Mesothelial cell of epicardium (in vitro differentiated cells): ENCODE measurements at regions not wholly inside any gene's neighbourhood (a gene's known extent, or its start where the extent isn't known, plus 50 kb on each side); places are given as distances from the start of the nearest gene placed in this dataset.

Experiments
- DNase-seq, 2 experiments: peaks; one replicate each; pipeline ENCODE4 v3.0.0; 2021; ENCODE audit warnings: low spot score in 2 of 2; ENCODE audit not compliant: unreplicated experiment in 2 of 2
- H3K27ac Mint-ChIP-seq: 2 replicates; pipeline ENCODE4 v1.8.0; 2021; ENCODE audit warnings: mixed read lengths
- H3K27me3 Mint-ChIP-seq: 2 replicates; pipeline ENCODE4 v1.8.0; 2021; ENCODE audit warnings: low read depth, mixed read lengths
- H3K36me3 Mint-ChIP-seq: 2 replicates; pipeline ENCODE4 v1.8.0; 2021; ENCODE audit warnings: mixed read lengths
- H3K4me1 Mint-ChIP-seq: 2 replicates; pipeline ENCODE4 v1.8.0; 2021; ENCODE audit warnings: mixed read lengths
- H3K4me3 Mint-ChIP-seq: 2 replicates; pipeline ENCODE4 v1.8.0; 2021; ENCODE audit warnings: mild to moderate bottlenecking, moderate library complexity, mixed read lengths
- H3K9me3 Mint-ChIP-seq: 2 replicates; pipeline ENCODE4 v1.8.0; 2021; ENCODE audit warnings: mixed read lengths
- TF ChIP-seq, protein P1 (sequence below): fragments of 200-600 bp; sonication (generic); IDR thresholded peaks from one replicate; pipeline ENCODE4 v1.5.0; 2021; ENCODE audit warnings: antibody characterized with exemption; ENCODE audit not compliant: unreplicated experiment

DNA sequence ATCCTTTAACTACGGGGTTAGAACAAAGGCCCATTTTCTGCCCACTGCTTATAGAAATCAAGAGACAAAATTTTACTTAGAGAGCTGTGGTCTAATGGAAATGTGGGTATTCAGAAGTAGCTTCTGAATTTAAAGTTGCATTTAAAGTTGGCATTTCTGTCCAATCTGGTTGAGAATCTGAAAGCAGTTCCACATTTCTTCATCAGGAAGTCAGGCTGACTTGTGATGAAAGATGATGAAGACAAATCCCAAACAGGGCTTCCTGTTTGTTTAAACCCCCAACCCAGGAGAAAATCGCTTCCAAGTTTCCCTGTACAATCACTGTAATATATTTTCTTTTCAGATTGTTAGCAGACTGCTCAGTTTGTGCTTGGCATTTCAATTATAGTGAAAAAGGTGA is 345.3 kb downstream of the SPRY1 start:
- no peaks in the 10 kb centered on the region for H3K27me3 Mint-ChIP-seq
- peaks cover 40% of the 10 kb centered on the region for H3K4me1 Mint-ChIP-seq
- DNase-seq: no peak
- H3K4me3 Mint-ChIP-seq: no peak overlapping the region
- H3K36me3 Mint-ChIP-seq: peaks cover 1% of the 10 kb centered on the region
- peaks cover 9% of the 10 kb centered on the region for H3K9me3 Mint-ChIP-seq
- peak overlapping the region; percentile 67 for H3K27ac Mint-ChIP-seq
- TF ChIP-seq, protein P1, sequence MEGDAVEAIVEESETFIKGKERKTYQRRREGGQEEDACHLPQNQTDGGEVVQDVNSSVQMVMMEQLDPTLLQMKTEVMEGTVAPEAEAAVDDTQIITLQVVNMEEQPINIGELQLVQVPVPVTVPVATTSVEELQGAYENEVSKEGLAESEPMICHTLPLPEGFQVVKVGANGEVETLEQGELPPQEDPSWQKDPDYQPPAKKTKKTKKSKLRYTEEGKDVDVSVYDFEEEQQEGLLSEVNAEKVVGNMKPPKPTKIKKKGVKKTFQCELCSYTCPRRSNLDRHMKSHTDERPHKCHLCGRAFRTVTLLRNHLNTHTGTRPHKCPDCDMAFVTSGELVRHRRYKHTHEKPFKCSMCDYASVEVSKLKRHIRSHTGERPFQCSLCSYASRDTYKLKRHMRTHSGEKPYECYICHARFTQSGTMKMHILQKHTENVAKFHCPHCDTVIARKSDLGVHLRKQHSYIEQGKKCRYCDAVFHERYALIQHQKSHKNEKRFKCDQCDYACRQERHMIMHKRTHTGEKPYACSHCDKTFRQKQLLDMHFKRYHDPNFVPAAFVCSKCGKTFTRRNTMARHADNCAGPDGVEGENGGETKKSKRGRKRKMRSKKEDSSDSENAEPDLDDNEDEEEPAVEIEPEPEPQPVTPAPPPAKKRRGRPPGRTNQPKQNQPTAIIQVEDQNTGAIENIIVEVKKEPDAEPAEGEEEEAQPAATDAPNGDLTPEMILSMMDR: no peak

DNA sequence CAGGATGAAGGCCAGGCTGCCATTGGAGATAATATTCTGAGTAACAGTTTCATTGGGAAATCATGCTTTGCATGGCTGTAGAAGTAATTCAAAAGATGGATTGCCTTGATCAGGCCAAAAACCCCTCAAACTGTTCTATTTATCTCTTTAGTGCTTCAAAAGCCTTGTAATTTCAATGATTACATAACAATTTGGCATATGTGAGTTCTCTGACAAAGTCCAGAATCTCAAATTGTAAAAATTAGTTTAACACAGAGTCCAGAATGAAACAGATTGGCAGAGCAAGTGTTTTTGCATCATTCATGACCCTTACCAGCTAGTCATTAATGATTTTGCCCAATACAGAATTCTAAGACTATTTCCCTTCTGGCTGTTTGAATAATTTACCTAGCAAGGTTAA is 347.3 kb downstream of the SPRY1 start:
- TF ChIP-seq, protein P1: no peak
- H3K36me3 Mint-ChIP-seq: peaks cover 1% of the 10 kb centered on the region
- H3K27ac Mint-ChIP-seq: peak overlapping the region; percentile 87
- H3K4me1 Mint-ChIP-seq: peaks cover 48% of the 10 kb centered on the region
- no peak overlapping the region for H3K4me3 Mint-ChIP-seq
- DNase-seq: no peak
- peaks cover 9% of the 10 kb centered on the region for H3K9me3 Mint-ChIP-seq
- no peaks in the 10 kb centered on the region for H3K27me3 Mint-ChIP-seq

DNA sequence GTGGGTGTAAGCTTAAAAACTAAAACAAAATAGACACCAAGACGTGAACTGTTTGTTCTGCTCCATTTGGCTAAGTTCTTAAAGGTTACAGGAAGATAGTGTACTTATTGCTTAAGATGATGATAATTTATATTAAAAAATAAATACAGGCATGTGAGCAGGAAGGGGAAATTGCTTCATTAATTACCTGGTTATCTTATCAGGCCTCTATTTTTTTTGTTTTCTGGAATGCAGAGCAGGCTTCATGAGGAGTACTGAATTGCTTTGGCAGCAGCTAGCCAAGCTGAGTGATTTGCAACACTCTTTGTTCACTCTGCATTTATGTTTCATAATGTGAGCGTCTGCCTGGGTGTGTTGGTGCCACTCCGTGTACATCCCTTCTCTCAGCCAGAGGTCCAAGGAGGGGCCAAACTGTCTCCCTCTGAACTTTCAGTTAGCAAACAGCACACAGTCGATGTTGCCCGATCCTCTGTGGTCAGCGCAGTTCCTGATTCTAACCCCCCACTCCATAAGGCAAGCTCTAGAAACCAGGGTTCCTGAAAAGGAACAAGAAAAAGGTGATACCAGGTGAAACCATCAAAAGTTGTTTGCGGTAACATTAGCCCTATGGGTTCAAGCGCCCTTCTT is 348.2 kb downstream of the SPRY1 start:
- Mint-ChIP-seq H3K27ac (peak overlapping the region; percentile 97), H3K36me3 (peaks cover 1% of the 10 kb centered on the region), H3K4me3 (no peak overlapping the region), H3K27me3 (no peaks in the 10 kb centered on the region), H3K9me3 (peaks cover 8% of the 10 kb centered on the region), H3K4me1 (peaks cover 55% of the 10 kb centered on the region)
- TF ChIP-seq, protein P1: no peak
- no peak for DNase-seq

DNA sequence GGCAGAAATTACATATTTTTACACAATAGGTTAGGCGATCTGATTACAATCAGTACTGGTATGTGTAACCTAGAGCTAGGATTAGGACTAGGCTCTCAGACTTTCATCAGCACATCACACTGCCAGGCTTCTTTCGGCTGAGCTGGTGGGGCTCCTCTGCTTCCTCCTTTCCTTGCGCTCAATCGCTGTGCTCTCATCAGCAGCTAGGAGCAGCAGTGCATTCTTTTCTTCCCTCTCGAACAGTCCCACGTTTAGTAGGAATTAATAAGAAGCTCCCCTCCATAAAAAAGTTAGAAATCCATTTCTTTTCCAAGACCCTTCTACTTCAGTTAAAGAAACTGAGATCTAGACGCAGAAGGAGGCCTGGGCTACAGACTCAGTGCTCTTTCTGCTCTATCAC is 350.4 kb downstream of the SPRY1 start:
- TF ChIP-seq, protein P1: no peak
- Mint-ChIP-seq H3K4me3 (no peak overlapping the region), H3K27ac (peak overlapping the region; percentile 91), H3K27me3 (no peaks in the 10 kb centered on the region), H3K9me3 (no peaks in the 10 kb centered on the region), H3K36me3 (no peaks in the 10 kb centered on the region), H3K4me1 (peaks cover 58% of the 10 kb centered on the region)
- DNase-seq: no peak

DNA sequence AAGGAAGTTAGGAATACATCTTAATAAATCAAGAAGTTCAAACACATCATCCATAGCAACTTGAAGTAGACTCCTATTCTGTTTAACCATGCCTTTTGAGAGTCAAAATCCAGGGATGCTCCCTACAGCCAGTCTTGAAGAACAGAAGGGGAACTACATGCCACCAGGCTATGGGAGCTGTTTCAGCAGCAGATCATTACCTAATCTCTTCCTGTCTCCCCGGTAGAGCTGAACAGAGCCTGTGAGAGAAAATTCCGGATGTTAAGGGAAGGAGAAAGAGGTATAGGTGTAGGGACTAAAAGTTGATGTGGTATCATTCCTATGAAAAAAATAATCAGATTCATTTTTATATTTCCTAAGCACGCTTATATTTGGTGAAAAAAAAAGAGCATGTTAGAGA is 352.2 kb downstream of the SPRY1 start:
- H3K9me3 Mint-ChIP-seq: no peaks in the 10 kb centered on the region
- TF ChIP-seq, protein P1: no peak
- H3K36me3 Mint-ChIP-seq: no peaks in the 10 kb centered on the region
- H3K27ac Mint-ChIP-seq: peak overlapping the region; percentile 32
- H3K27me3 Mint-ChIP-seq: no peaks in the 10 kb centered on the region
- peaks cover 45% of the 10 kb centered on the region for H3K4me1 Mint-ChIP-seq
- no peak for DNase-seq
- no peak overlapping the region for H3K4me3 Mint-ChIP-seq

DNA sequence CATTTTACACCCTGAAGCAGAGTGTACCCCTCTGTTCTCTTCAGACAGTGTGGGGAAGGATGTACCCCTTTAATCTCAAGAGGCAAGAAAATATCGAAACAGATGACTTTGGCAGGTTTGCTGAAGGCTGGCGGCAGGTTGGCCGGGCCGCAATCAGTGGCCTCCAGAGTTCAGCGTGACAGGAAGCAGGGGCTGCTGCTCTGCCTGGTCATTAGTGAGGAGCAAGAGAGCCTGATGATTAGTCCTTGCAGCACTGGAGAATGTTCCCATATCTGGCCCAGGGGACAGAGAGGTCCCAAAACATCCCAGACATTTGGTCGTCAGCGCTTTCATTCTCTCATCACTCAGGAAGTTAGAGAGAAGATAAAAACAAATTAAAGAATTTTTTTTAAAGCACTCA is 352.8 kb downstream of the SPRY1 start:
- TF ChIP-seq, protein P1: no peak
- Mint-ChIP-seq H3K4me1 (peaks cover 39% of the 10 kb centered on the region), H3K36me3 (no peaks in the 10 kb centered on the region), H3K27me3 (no peaks in the 10 kb centered on the region), H3K4me3 (no peak overlapping the region), H3K27ac (peak overlapping the region; percentile 71), H3K9me3 (no peaks in the 10 kb centered on the region)
- DNase-seq: no peak
